IPS-20b (cell line): ENCODE measurements at regions not wholly inside any gene's neighbourhood (a gene's known extent, or its start where the extent isn't known, plus 50 kb on each side); places are given as distances from the start of the nearest gene placed in this dataset.
"Not testable (repeated sequence)": the region's sequence is repeated elsewhere in the genome, so short reads cannot be mapped to it uniquely, and the experiment has no call there.

Experiments
- H3K27ac ChIP-seq: one replicate; pipeline ENCODE4 v1.5.1; 2013; ENCODE audit warnings: low read length
- H3K27me3 ChIP-seq: 2 replicates; pipeline ENCODE4 v1.6.1; 2013; ENCODE audit warnings: mild to moderate bottlenecking, low read length, inconsistent platforms; ENCODE audit not compliant: insufficient read depth
- H3K36me3 ChIP-seq: 2 replicates; pipeline ENCODE4 v1.6.1; 2013; ENCODE audit warnings: low read depth, mild to moderate bottlenecking, inconsistent platforms, low read length, moderate library complexity; ENCODE audit not compliant: insufficient read depth
- H3K4me1 ChIP-seq: 2 replicates; pipeline ENCODE4 v1.6.1; 2013; ENCODE audit warnings: mild to moderate bottlenecking, control low read depth, inconsistent platforms, low read length, moderate library complexity; ENCODE audit not compliant: insufficient read depth
- H3K4me3 ChIP-seq: 2 replicates; pipeline ENCODE4 v1.5.1; 2013; ENCODE audit warnings: mild to moderate bottlenecking, low read length, inconsistent platforms
- H3K9ac ChIP-seq: 2 replicates; pipeline ENCODE4 v1.6.1; 2013; ENCODE audit warnings: low read depth, mild to moderate bottlenecking, inconsistent platforms, low read length, moderate library complexity
- H3K9me3 ChIP-seq: 2 replicates; pipeline ENCODE4 v1.6.1; 2013; ENCODE audit warnings: mild to moderate bottlenecking, low read depth, low read length, inconsistent platforms; ENCODE audit not compliant: insufficient read depth

DNA sequence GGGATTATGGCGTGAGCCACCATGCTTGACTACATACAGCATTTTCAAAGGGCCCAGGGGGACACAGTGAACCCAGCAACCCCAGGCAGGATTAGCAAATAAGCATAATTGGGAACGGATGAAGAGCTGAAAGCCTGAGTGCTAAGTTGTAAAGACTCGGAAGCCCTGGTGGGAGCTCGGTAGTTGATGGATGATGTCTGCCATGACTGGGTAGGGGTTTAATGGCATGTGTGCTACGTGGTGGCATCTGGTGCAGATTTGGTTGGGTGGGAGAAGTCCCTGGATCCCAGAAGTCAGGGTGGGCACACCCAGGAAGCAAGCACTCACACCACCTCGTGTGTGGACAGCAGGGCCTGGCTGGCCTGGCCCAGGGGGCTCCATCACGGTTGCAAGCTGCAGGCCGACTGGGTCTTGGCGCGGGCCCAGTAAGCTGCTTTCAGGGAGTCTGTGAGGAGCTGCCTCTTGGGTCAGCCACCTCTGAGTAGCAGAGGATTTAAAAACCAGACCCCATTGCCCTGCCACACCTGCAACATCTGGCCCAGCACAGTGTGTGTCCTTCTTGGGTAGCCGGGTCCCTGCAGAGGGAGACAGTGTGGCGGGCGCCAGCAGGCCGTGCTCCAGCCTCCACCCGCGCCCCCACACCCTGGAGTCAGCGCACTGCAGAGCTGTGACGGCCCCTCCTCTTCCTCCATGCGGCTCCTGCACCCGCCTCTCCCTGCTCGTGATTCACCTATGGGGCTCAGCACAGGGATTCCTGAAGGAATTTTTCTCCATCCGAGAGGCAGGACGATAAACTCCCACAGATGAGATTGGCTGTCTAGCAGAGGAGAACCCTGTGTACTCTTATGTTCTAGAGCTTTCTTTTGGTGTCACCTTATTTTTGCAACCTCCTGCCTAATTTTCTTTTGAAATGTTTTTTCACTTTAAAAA lies 159.2 kb downstream of the LAT start:
- not testable (repeated sequence) for H3K27ac ChIP-seq, H3K9ac ChIP-seq, H3K36me3 ChIP-seq

DNA sequence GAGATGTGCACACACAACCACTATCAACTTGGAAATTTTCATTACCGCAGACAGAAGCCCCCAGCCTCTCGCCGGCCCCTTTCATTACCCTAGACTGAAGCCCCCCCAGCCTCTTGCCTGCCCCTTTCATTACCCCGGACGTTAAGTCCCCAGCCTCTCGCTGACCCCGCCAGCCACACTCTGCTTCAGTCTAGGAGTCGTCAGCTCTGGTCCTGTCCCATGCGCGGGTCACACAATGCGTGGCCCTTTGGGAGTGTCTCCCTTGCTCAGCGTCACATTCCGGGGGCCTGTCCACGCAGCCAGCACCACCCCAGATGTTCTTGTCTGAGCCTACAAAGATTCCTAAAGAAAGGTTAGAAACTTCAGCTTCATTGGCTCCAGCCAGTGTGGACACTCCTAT lies 157.7 kb downstream of the LAT start:
- not testable (repeated sequence) for H3K4me1 ChIP-seq

More for the DNA sequence above, 159.2 kb downstream of the LAT start:
- not testable (repeated sequence) for H3K9me3 ChIP-seq, H3K27me3 ChIP-seq, H3K4me1 ChIP-seq, H3K4me3 ChIP-seq

DNA sequence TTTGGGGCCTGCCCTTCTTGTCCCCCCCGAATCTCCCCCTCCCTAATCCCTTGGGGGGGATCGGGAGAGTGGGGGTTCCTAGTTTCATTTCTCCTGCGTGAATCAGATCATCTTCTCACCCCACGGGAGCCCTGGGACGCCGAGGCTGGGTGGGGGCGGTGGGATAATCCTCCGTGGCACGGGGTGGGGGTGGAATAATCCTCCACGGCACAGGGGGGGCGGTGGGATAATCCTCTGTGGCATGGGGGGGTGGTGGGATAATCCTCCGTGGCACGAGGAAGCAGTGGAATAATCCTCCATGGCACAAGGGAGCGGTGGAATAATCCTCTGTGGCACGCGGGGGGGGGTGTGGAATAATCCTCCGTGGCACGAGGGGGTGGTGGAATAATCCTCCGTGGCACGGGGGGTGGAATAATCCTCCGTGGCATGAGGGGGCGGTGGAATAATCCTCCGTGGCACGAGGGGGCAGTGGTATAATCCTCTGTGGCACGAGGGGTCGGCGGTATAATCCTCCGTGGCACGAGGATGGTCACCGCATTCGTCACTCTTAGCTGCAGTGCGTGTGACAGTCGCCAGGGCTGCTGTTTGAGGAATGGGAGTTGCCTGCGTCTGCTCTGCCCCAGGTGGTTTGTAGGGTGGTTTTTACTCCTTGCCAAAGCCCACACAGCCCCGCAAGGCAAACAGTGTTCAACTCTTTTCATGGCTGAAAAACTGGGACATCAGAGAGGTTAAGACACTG lies 156.9 kb downstream of the LAT start:
- Histone ChIP-seq H3K4me3 (no peak overlapping the region), H3K27me3 (no peaks in the 10 kb centered on the region), H3K36me3 (no peaks in the 10 kb centered on the region), H3K27ac (no peak overlapping the region), H3K4me1 (no peaks in the 10 kb centered on the region), H3K9me3 (no peaks in the 10 kb centered on the region), H3K9ac (no peak overlapping the region)

More for the DNA sequence above, 157.7 kb downstream of the LAT start:
- H3K27ac ChIP-seq, H3K36me3 ChIP-seq, H3K27me3 ChIP-seq, H3K9me3 ChIP-seq, H3K9ac ChIP-seq, H3K4me3 ChIP-seq: not testable (repeated sequence)

DNA sequence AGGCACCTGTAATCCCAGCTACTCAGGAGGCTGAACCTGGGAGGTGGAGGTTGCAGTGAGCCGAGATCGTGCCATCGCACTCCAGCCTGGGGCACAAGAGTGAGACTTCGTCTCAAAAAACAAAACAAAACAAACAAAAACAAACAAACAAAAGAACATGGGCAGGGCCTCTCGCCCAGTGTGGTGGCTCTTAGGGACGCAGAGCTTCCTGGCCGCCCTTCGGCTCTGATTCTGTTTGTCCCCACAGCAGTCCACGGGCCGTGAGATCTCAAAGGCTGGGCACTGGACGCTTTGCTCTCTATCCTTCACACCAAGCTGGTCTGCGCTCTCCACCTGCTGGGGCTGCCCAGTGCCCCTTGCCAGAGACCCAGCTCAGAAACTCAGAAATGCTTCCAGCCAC lies 156.3 kb downstream of the LAT start:
- not testable (repeated sequence) for H3K36me3 ChIP-seq, H3K4me3 ChIP-seq, H3K4me1 ChIP-seq, H3K27me3 ChIP-seq, H3K9ac ChIP-seq, H3K27ac ChIP-seq, H3K9me3 ChIP-seq

DNA sequence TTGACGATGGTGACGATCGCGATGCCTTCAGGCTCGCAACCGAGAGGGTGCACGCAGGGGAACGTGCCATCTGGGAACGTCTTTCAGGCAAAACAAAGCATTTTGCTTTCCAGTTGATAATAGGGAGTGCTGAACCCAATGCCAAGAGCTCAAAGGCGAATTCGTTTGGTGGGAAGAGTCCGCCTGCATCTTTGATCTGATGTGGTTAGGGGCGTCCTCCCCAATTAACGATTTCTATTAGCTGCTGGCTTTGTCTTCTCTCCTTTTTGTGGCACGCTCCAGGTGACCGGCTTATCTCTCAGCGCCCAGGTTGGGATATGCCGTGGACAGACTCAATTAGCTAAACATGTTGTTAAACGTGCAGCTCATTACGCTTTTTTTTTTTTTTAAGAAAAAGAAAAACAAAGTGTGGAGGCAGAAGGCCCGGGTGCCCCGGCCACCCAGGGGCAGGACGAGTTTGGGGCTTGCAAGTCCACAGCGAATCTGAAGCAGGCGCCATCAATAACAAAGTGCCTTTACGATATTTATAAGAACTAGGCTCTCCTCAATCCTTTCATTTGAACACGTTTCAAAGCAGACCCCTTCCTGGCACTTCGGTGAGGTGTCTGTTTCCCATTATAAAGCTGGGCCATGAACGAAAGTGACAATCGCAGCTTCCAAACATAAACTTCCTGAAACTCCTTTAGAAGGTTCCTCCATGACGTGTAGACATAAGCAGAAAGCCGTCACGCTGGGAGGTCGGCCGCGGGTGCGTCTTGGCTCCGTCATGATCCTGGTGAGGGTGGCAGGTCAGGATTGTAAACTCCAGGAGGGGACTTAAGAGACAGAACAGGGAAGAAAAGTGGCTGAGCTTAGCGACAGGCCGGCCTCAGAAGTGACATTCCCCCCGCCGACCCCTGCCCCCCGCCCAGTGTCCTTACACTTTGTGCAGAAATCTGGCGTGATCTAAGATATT lies 155.3 kb downstream of the LAT start:
- H3K36me3 ChIP-seq, H3K9me3 ChIP-seq, H3K27ac ChIP-seq, H3K27me3 ChIP-seq, H3K9ac ChIP-seq, H3K4me3 ChIP-seq, H3K4me1 ChIP-seq: not testable (repeated sequence)

DNA sequence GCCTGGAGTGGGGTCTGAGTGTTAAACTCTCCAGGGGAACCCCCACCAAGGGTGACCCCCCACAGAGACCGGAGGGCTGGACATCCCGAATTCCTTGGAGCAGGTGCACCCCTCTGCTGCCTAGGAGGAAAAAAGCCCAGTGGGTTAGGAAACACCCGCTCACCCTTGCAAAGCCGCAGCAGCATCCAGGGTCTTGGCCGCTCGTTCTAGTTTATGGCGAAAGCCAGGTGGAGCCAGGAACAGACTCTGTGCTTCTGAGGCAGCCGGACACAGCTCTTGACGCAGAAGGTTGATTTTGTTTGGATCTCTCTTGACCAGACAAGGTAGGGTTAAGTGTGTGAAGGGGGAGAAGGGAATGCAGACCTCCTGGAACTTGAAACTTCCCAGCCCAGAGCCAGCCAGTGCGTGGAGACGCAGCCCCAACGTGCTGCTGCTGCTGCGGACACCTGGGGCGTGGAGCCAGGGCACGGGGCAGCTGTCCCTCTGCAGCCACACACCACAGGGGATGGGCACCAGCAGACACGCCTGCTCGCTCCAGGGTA lies 154.5 kb downstream of the LAT start:
- H3K4me3 ChIP-seq, result no peak overlapping the region
- H3K27me3 ChIP-seq, result no peaks in the 10 kb centered on the region
- H3K9ac ChIP-seq, result no peak overlapping the region
- no peaks in the 10 kb centered on the region for H3K9me3 ChIP-seq
- no peak overlapping the region for H3K27ac ChIP-seq
- H3K36me3 ChIP-seq, result no peaks in the 10 kb centered on the region
- H3K4me1 ChIP-seq, result no peaks in the 10 kb centered on the region

DNA sequence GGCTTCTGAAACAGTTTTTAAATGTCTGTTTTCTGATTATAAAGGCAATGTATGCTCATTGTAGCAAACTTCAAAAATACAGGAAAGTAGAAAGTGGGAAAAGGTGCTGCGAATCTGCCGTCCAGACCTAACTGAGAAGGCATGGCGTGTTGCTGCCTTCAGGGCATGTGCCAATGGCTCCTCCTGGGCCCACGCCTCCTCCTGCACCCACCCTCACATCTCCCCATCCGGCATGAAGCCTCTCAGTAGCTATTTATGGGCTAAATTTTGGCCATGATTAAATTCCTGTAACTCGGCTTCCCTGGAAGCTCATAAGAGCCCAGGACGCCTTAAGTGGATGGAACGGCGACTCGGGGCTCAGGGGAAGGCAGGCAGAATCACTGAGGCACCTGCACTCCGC lies 153.8 kb downstream of the LAT start:
- H3K27ac ChIP-seq, H3K9me3 ChIP-seq, H3K4me1 ChIP-seq, H3K36me3 ChIP-seq, H3K4me3 ChIP-seq, H3K27me3 ChIP-seq, H3K9ac ChIP-seq: not testable (repeated sequence)

DNA sequence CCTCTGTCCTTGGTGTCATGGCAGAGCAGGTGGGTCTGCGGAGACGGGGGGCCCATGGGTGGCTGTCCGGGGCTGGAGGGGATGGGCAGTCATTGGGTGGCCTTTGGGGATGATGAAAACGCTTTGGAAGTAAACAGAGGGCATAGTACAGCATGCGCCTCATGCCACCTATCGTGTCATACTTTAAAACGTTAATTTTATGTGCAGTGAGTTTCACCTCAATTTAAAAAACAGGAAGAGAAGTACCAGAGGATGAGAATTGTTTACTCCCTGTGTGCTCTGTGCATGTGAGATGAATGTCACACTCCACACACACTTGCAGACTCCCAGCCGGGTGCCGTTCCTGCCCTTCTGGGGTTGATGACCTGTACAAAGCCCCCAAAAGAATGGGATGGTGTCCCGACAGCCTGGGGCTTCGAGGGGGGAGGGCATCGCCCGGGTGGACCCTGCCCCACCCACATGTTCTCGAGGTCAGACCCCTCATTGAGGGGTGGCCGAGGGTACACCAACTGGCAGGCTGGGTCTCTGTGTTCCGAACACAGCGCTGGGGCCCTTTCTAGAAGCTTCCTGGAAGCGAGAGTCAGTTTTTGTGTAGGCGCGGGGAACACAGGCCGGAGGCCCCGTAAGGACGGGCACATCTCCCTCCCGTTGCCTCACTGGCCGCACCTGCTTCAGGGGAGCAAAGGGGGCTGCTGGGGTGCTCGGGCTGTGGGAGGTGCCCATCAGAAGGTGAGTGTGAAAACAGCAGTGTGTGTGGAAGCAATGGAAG lies 153.2 kb downstream of the LAT start:
- not testable (repeated sequence) for H3K27ac ChIP-seq, H3K9ac ChIP-seq, H3K4me1 ChIP-seq, H3K4me3 ChIP-seq, H3K36me3 ChIP-seq, H3K9me3 ChIP-seq, H3K27me3 ChIP-seq

DNA sequence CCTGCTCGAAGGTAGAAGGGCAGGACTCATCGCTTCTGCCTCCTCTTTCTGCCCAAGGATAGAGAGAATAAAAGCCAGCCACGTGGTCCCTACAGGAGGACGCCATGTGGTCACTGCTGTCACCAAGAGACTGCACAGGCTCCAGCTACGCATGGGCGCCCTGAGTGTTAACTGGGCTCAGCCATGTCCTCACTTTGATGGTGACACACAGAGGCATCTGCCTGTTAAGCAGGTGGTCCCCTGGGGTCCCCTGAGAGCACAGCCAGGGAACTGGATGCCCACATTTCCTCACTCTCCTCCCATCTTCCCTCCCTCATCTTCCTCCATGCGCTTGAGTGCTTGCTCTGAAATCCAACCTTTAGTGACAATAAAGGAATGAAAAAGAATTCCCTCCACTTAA lies 152.6 kb downstream of the LAT start:
- not testable (repeated sequence) for H3K36me3 ChIP-seq, H3K27ac ChIP-seq, H3K27me3 ChIP-seq, H3K4me1 ChIP-seq, H3K9ac ChIP-seq, H3K9me3 ChIP-seq, H3K4me3 ChIP-seq

DNA sequence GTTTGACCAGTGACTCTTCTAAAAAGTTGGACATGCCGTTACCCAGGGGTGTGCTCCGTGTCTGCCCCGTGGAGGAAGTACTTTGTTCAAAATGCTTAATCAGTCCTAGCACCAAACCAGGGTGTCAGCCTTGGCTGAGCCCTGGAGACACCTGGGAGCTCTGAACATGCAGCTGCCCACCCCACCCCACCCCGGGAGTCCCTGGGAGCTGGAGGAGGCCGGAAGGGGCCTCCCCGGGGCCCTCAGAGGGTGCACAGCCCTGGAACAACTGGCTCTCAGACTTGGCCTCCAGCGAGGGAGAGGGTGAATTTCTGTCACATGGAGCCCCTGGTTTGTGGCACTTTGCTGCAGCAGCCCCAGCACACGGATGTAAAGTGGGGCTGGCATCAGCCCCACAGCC lies 152.1 kb downstream of the LAT start:
- not testable (repeated sequence) for H3K9me3 ChIP-seq, H3K36me3 ChIP-seq, H3K4me3 ChIP-seq, H3K4me1 ChIP-seq, H3K27ac ChIP-seq, H3K9ac ChIP-seq, H3K27me3 ChIP-seq
